Neuron (in vitro differentiated cells): ENCODE measurements at regions not wholly inside any gene's neighbourhood (a gene's known extent, or its start where the extent isn't known, plus 50 kb on each side); places are given as distances from the start of the nearest gene placed in this dataset.

Experiments
- H2AFZ ChIP-seq: one replicate; pipeline ENCODE4 v1.6.1; 2013; ENCODE audit warnings: low read depth, mild to moderate bottlenecking, inconsistent platforms, low read length, moderate library complexity
- H3K27me3 ChIP-seq: one replicate; pipeline ENCODE4 v1.6.1; 2013; ENCODE audit warnings: low read length; ENCODE audit not compliant: insufficient read depth
- H3K36me3 ChIP-seq: one replicate; pipeline ENCODE4 v1.6.1; 2013; ENCODE audit warnings: low read length; ENCODE audit not compliant: insufficient read depth
- H3K4me1 ChIP-seq: one replicate; pipeline ENCODE4 v1.6.1; 2013; ENCODE audit warnings: low read length; ENCODE audit not compliant: insufficient read depth
- H3K4me3 ChIP-seq: 2 replicates; pipeline ENCODE4 v1.5.1; 2013; ENCODE audit warnings: mild to moderate bottlenecking, low read length, moderate library complexity
- H3K9me3 ChIP-seq: one replicate; pipeline ENCODE4 v1.6.1; 2013; ENCODE audit warnings: low read length

GRCh38 chr5:145479271-145479670 is 355.9 kb downstream of the PRELID2 start:
- Histone ChIP-seq H3K4me1 (no peaks in the 10 kb centered on the region), H3K4me3 (no peak overlapping the region), H2AFZ (no peak overlapping the region), H3K36me3 (no peaks in the 10 kb centered on the region), H3K27me3 (no peaks in the 10 kb centered on the region), H3K9me3 (no peaks in the 10 kb centered on the region)

GRCh38 chr5:145478651-145479050 is 356.5 kb downstream of the PRELID2 start:
- H3K36me3 ChIP-seq, result no peaks in the 10 kb centered on the region
- H3K4me3 ChIP-seq, result no peak overlapping the region
- no peaks in the 10 kb centered on the region for H3K9me3 ChIP-seq
- H3K4me1 ChIP-seq, result no peaks in the 10 kb centered on the region
- H2AFZ ChIP-seq, result no peak overlapping the region
- H3K27me3 ChIP-seq, result no peaks in the 10 kb centered on the region

- H3K27me3 ChIP-seq, result no peaks in the 10 kb centered on the region
- H3K36me3 ChIP-seq, result no peaks in the 10 kb centered on the region
- no peaks in the 10 kb centered on the region for H3K9me3 ChIP-seq
- H3K4me3 ChIP-seq, result no peak overlapping the region
- no peak overlapping the region for H2AFZ ChIP-seq
- H3K4me1 ChIP-seq, result peaks cover 6% of the 10 kb centered on the region
Observed at GRCh38 chr5:145473042-145473642, 362.0 kb downstream of the PRELID2 start.

- no peaks in the 10 kb centered on the region for H3K36me3 ChIP-seq
Observed at GRCh38 chr5:145471831-145472612, 363.1 kb downstream of the PRELID2 start.

GRCh38 chr5:145471026-145471425 is 364.1 kb downstream of the PRELID2 start:
- H3K9me3 ChIP-seq, result no peaks in the 10 kb centered on the region
- peaks cover 6% of the 10 kb centered on the region for H3K4me1 ChIP-seq
- no peak overlapping the region for H2AFZ ChIP-seq
- no peaks in the 10 kb centered on the region for H3K36me3 ChIP-seq
- no peak overlapping the region for H3K4me3 ChIP-seq
- H3K27me3 ChIP-seq, result no peaks in the 10 kb centered on the region

More at GRCh38 chr5:145471831-145472612, 363.1 kb downstream of the PRELID2 start:
- no peaks in the 10 kb centered on the region for H3K9me3 ChIP-seq
- H3K4me1 ChIP-seq, result peaks cover 6% of the 10 kb centered on the region
- H3K27me3 ChIP-seq, result no peaks in the 10 kb centered on the region
- H2AFZ ChIP-seq, result no peak overlapping the region
- no peak overlapping the region for H3K4me3 ChIP-seq

- Histone ChIP-seq H3K4me1 (peaks cover 6% of the 10 kb centered on the region), H3K27me3 (no peaks in the 10 kb centered on the region), H3K4me3 (no peak overlapping the region), H3K9me3 (no peaks in the 10 kb centered on the region), H3K36me3 (no peaks in the 10 kb centered on the region), H2AFZ (no peak overlapping the region)
Observed at GRCh38 chr5:145470396-145470979, 364.7 kb downstream of the PRELID2 start.

GRCh38 chr5:145467446-145467845 is 367.7 kb downstream of the PRELID2 start:
- Histone ChIP-seq H3K4me1 (peaks cover 6% of the 10 kb centered on the region), H2AFZ (no peak overlapping the region), H3K27me3 (no peaks in the 10 kb centered on the region), H3K4me3 (no peak overlapping the region), H3K9me3 (no peaks in the 10 kb centered on the region), H3K36me3 (no peaks in the 10 kb centered on the region)

- no peaks in the 10 kb centered on the region for H3K36me3 ChIP-seq
- H2AFZ ChIP-seq, result no peak overlapping the region
- H3K9me3 ChIP-seq, result no peaks in the 10 kb centered on the region
- H3K4me3 ChIP-seq, result no peak overlapping the region
- H3K27me3 ChIP-seq, result no peaks in the 10 kb centered on the region
- peaks cover 2% of the 10 kb centered on the region for H3K4me1 ChIP-seq
Observed at GRCh38 chr5:145466533-145466932, 368.6 kb downstream of the PRELID2 start.

- H3K4me3 ChIP-seq, result no peak overlapping the region
- no peaks in the 10 kb centered on the region for H3K27me3 ChIP-seq
- no peaks in the 10 kb centered on the region for H3K9me3 ChIP-seq
- no peaks in the 10 kb centered on the region for H3K4me1 ChIP-seq
- no peaks in the 10 kb centered on the region for H3K36me3 ChIP-seq
- no peak overlapping the region for H2AFZ ChIP-seq
Observed at GRCh38 chr5:145465474-145466263, 369.5 kb downstream of the PRELID2 start.

- Histone ChIP-seq H3K4me1 (no peaks in the 10 kb centered on the region), H3K4me3 (no peak overlapping the region), H3K27me3 (no peaks in the 10 kb centered on the region), H2AFZ (no peak overlapping the region), H3K9me3 (no peaks in the 10 kb centered on the region), H3K36me3 (no peaks in the 10 kb centered on the region)
Observed at GRCh38 chr5:145464171-145464570, 371.0 kb downstream of the PRELID2 start.

GRCh38 chr5:145463634-145464033 is 371.5 kb downstream of the PRELID2 start:
- no peak overlapping the region for H3K4me3 ChIP-seq
- no peaks in the 10 kb centered on the region for H3K4me1 ChIP-seq
- no peak overlapping the region for H2AFZ ChIP-seq
- no peaks in the 10 kb centered on the region for H3K27me3 ChIP-seq
- no peaks in the 10 kb centered on the region for H3K9me3 ChIP-seq
- H3K36me3 ChIP-seq, result no peaks in the 10 kb centered on the region

- no peak overlapping the region for H2AFZ ChIP-seq
- no peaks in the 10 kb centered on the region for H3K36me3 ChIP-seq
- no peaks in the 10 kb centered on the region for H3K9me3 ChIP-seq
- H3K4me1 ChIP-seq, result no peaks in the 10 kb centered on the region
- no peaks in the 10 kb centered on the region for H3K27me3 ChIP-seq
- no peak overlapping the region for H3K4me3 ChIP-seq
Observed at GRCh38 chr5:145462525-145462924, 372.6 kb downstream of the PRELID2 start.
